H1 (cell line): ENCODE measurements at regions not wholly inside any gene's neighbourhood (a gene's known extent, or its start where the extent isn't known, plus 50 kb on each side); places are given as distances from the start of the nearest gene placed in this dataset.

Experiments used
- CTCF ChIA-PET: fragments of 300-600 bp; sonication (Branson Sonifier 250); formaldehyde crosslinking; loops from one replicate; lab custom pipeline; 2021; ENCODE audit not compliant: partially characterized antibody; lab: Charles Lee
- POLR2A ChIA-PET: fragments of 300-600 bp; sonication (Branson Sonifier 250); formaldehyde crosslinking; loops from one replicate; lab custom pipeline; 2021; ENCODE audit warnings: inconsistent platforms; ENCODE audit not compliant: partially characterized antibody; lab: Charles Lee
- DNase-seq, 2 experiments: peaks; one replicate each; pipeline versions ENCODE4 v3.0.0 to v3.0.0-alpha.2; 2010 to 2022; ENCODE audit warnings: low spot score in 2 of 2, low read depth in 1 of 2, mixed read lengths in 1 of 2
- FAIRE-seq: peaks from 2 replicates; lab custom pipeline; 2011; peaks lifted over from hg19 to GRCh38; lab: Jason Lieb, UNC
- H2AFZ ChIP-seq: 2 replicates; pipeline ENCODE4 v1.8.1; 2012; ENCODE audit warnings: low read length, inconsistent platforms
- H2AK5ac ChIP-seq: 2 replicates; pipeline ENCODE4 v1.6.1; 2013; ENCODE audit warnings: low read depth, low read length
- H2BK120ac ChIP-seq: replicated peaks from 2 replicates; pipeline ENCODE3; 2013; ENCODE audit warnings: low read depth, low read length, inconsistent platforms
- H2BK12ac ChIP-seq: 2 replicates; pipeline ENCODE4 v1.6.1; 2013; ENCODE audit warnings: low read depth, low read length
- H2BK15ac ChIP-seq: 2 replicates; pipeline ENCODE4 v1.6.1; 2013; ENCODE audit warnings: low read length
- H2BK20ac ChIP-seq: 2 replicates; pipeline ENCODE4 v1.6.1; 2013; ENCODE audit warnings: low read length
- H2BK5ac ChIP-seq: 2 replicates; pipeline ENCODE4 v1.6.1; 2013; ENCODE audit warnings: low read depth, low read length
- H3K14ac ChIP-seq: 2 replicates; pipeline ENCODE4 v1.6.1; 2013; ENCODE audit warnings: inconsistent platforms; ENCODE audit not compliant: insufficient read length
- H3K18ac ChIP-seq: 2 replicates; pipeline ENCODE4 v1.6.1; 2013; ENCODE audit warnings: low read length; ENCODE audit errors: extremely low read depth
- H3K23ac ChIP-seq: 2 replicates; pipeline ENCODE4 v1.6.1; 2013; ENCODE audit warnings: inconsistent platforms; ENCODE audit not compliant: insufficient read length
- H3K23me2 ChIP-seq: 2 replicates; pipeline ENCODE4 v1.6.1; 2013; ENCODE audit warnings: low read depth, low read length
- H3K27ac ChIP-seq: 2 replicates; pipeline ENCODE4 v1.6.1; 2011; ENCODE audit warnings: low read depth, low read length, inconsistent platforms
- H3K27me3 ChIP-seq, 4 experiments: replicated peaks in 1 of 4; 1 replicate in 1 of 4; 2 replicates in 3 of 4; pipeline versions ENCODE4 v1.6.1 to v1.8.1; 2011 to 2013; ENCODE audit warnings: low read length in 3 of 4, mild to moderate bottlenecking in 3 of 4, inconsistent platforms in 2 of 4, mixed read lengths in 2 of 4, moderate library complexity in 1 of 4; ENCODE audit not compliant: control insufficient read depth in 3 of 4, insufficient read depth in 3 of 4; ENCODE audit errors: extremely low read depth in 1 of 4
- H3K36me3 ChIP-seq, 4 experiments: 2 replicates each; pipeline versions ENCODE4 v1.6.1 to v1.8.1; 2011 to 2013; ENCODE audit warnings: mild to moderate bottlenecking in 4 of 4, low read length in 3 of 4, moderate library complexity in 2 of 4, control low read depth in 1 of 4, inconsistent platforms in 1 of 4; ENCODE audit not compliant: insufficient read depth in 4 of 4, control insufficient read depth in 2 of 4
- H3K4ac ChIP-seq: replicated peaks from 2 replicates; pipeline ENCODE3; 2013; ENCODE audit warnings: low read length, low read depth, mixed read lengths, inconsistent platforms; ENCODE audit not compliant: insufficient read length
- H3K4me1 ChIP-seq, 4 experiments: replicated peaks in 1 of 4; 1 replicate in 1 of 4; 2 replicates in 3 of 4; pipeline versions ENCODE4 v1.6.1 to v1.8.1; 2011 to 2013; ENCODE audit warnings: low read length in 3 of 4, inconsistent platforms in 2 of 4, mixed read lengths in 1 of 4; ENCODE audit not compliant: insufficient read depth in 4 of 4, control insufficient read depth in 3 of 4
- H3K4me2 ChIP-seq, 2 experiments: 2 replicates each; pipeline versions ENCODE4 v1.6.1 to v1.8.1; 2011 to 2013; ENCODE audit warnings: low read depth in 2 of 2, low read length in 2 of 2, control low read depth in 1 of 2, inconsistent platforms in 1 of 2, mild to moderate bottlenecking in 1 of 2; ENCODE audit not compliant: insufficient read depth in 1 of 2
- H3K4me3 ChIP-seq, 4 experiments: fragments of 200-600, 300-600 bp in 1 of 4; sonication (generic), shearing (Covaris generic), sonication (Bioruptor Twin) in 1 of 4; 2 replicates each; pipeline versions ENCODE4 v1.5.1 to v1.8.1; 2011 to 2016; ENCODE audit warnings: low read length in 4 of 4, low read depth in 3 of 4, control low read depth in 2 of 4, inconsistent platforms in 2 of 4, mild to moderate bottlenecking in 2 of 4, mixed read lengths in 1 of 4, moderate library complexity in 1 of 4; ENCODE audit not compliant: insufficient read depth in 2 of 4; ENCODE audit errors: extremely low read depth in 1 of 4
- H3K56ac ChIP-seq: replicated peaks from 2 replicates; pipeline ENCODE3; 2013; ENCODE audit warnings: low read depth, mild to moderate bottlenecking, mixed read lengths, low read length, inconsistent platforms; ENCODE audit not compliant: insufficient read length
- H3K79me1 ChIP-seq: 2 replicates; pipeline ENCODE4 v1.6.1; 2013; ENCODE audit warnings: low read depth, low read length, control low read depth
- H3K79me2 ChIP-seq, 2 experiments: 2 replicates each; pipeline versions ENCODE4 v1.6.1 to v1.8.1; 2012 to 2013; ENCODE audit warnings: low read length in 2 of 2, mild to moderate bottlenecking in 2 of 2, inconsistent platforms in 1 of 2; ENCODE audit not compliant: insufficient read depth in 2 of 2, control insufficient read depth in 1 of 2
- H3K9ac ChIP-seq, 4 experiments: replicated peaks in 1 of 4; 1 replicate in 1 of 4; 2 replicates in 3 of 4; pipeline versions ENCODE4 v1.6.1 to v1.8.1; 2011 to 2013; ENCODE audit warnings: low read depth in 3 of 4, low read length in 3 of 4, control low read depth in 2 of 4, mild to moderate bottlenecking in 2 of 4, moderate library complexity in 2 of 4, inconsistent platforms in 1 of 4; ENCODE audit errors: extremely low read depth in 1 of 4
- H3K9me3 ChIP-seq, 2 experiments: 2 replicates each; pipeline versions ENCODE4 v1.6.1 to v1.8.1; 2012 to 2013; ENCODE audit warnings: mild to moderate bottlenecking in 2 of 2, moderate library complexity in 2 of 2, control low read depth in 1 of 2, inconsistent platforms in 1 of 2, low read depth in 1 of 2, low read length in 1 of 2, mixed read lengths in 1 of 2; ENCODE audit not compliant: insufficient read depth in 2 of 2
- H4K20me1 ChIP-seq, 2 experiments: replicated peaks in 1 of 2; 2 replicates each; pipeline versions ENCODE3 to v1.8.1; 2011 to 2013; ENCODE audit warnings: inconsistent platforms in 2 of 2, low read length in 2 of 2, mild to moderate bottlenecking in 1 of 2; ENCODE audit not compliant: insufficient read depth in 2 of 2, control insufficient read depth in 1 of 2
- H4K5ac ChIP-seq: 2 replicates; pipeline ENCODE4 v1.6.1; 2013; ENCODE audit warnings: low read length, low read depth, mixed read lengths, inconsistent platforms; ENCODE audit not compliant: insufficient read length
- H4K8ac ChIP-seq: 2 replicates; pipeline ENCODE4 v1.8.0; 2013; ENCODE audit warnings: mild to moderate bottlenecking, moderate library complexity, low read length, inconsistent platforms; ENCODE audit not compliant: insufficient read depth; ENCODE audit errors: extremely low read depth
- H4K91ac ChIP-seq: replicated peaks from 2 replicates; pipeline ENCODE3; 2013; ENCODE audit warnings: low read length, mixed read lengths, inconsistent platforms; ENCODE audit not compliant: insufficient read length
- ASH2L ChIP-seq: fragments of 200-600, 300-600 bp; sonication (generic); IDR thresholded peaks from one replicate; pipeline ENCODE4 v1.7.1; 2017; ENCODE audit warnings: low read length
- CBX8 ChIP-seq: fragments of 300-800, 300-1000 bp; sonication (generic); IDR thresholded peaks from 2 replicates; pipeline ENCODE4 v1.7.1; 2016; ENCODE audit warnings: low read depth, low read length, borderline replicate concordance
- CREB1 ChIP-seq: IDR thresholded peaks from 2 replicates; pipeline ENCODE4 v1.6.1; 2012; ENCODE audit warnings: inconsistent platforms
- EZH2 ChIP-seq: fragments of 200-600 bp; sonication (generic); IDR thresholded peaks from 2 replicates; pipeline ENCODE4 v1.7.1; 2012; ENCODE audit warnings: low read depth, mild to moderate bottlenecking, moderate library complexity, low read length, inconsistent platforms; ENCODE audit not compliant: severe bottlenecking
- JUN ChIP-seq: IDR thresholded peaks from 2 replicates; pipeline ENCODE4 v1.6.1; 2011; ENCODE audit warnings: low read depth, mild to moderate bottlenecking, improper control_type of control experiment, low read length
- KDM4A ChIP-seq: IDR thresholded peaks from one replicate; pipeline ENCODE4 v1.7.1; 2012; ENCODE audit warnings: low read depth, mild to moderate bottlenecking, moderate library complexity, low read length, inconsistent platforms; ENCODE audit not compliant: severe bottlenecking
- KDM5A ChIP-seq: fragments of 200-600 bp; IDR thresholded peaks from 2 replicates; pipeline ENCODE4 v1.7.1; 2012; ENCODE audit warnings: mild to moderate bottlenecking, low read length, inconsistent platforms, mixed read lengths
- RBBP5 ChIP-seq: IDR thresholded peaks from 2 replicates; pipeline ENCODE4 v1.7.1; 2012; ENCODE audit warnings: low read depth, mild to moderate bottlenecking, inconsistent platforms, low read length, moderate library complexity, borderline replicate concordance
- TAF1 ChIP-seq: IDR thresholded peaks from 2 replicates; pipeline ENCODE4 v1.6.1; 2011; ENCODE audit warnings: mild to moderate bottlenecking, low read depth, low read length
- TF ChIP-seq, protein P1 (sequence below): IDR thresholded peaks from 2 replicates; pipeline ENCODE4 v1.6.1; 2011; ENCODE audit warnings: low read length, improper control_type of control experiment

DNA sequence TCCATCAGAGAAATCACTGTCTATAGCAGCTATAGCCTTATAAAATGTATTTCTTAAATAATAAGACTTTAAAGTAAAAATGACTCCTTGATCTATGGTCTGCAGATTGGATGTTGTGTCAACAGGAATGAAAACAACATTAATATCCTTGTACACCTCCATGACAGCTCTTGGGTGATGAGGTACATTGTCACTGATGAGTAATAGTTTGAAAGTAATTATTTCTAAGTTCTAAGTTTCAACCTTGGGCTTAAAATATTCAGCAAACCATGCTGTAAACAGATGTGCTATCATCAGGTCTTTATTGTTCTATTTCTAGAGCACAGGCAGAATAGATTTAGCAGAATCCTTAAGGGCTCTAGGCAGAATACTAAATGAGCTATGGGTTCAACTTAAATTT is 568.2 kb upstream of the BCHE start:
- no peak for DNase-seq
- Histone ChIP-seq H3K23me2 (no peaks in the 10 kb centered on the region), H3K27me3 (peaks cover 0 to 2% (median 0%) of the 10 kb centered on the region in 4 experiments; a peak in 1 of 7 replicates), H3K4me1 (no peaks in the 10 kb centered on the region), H2AFZ (no peak overlapping the region), H3K23ac (no peak overlapping the region), H4K91ac (no peak overlapping the region), H2BK12ac (no peak overlapping the region), H2AK5ac (no peak overlapping the region), H4K20me1 (no peaks in the 10 kb centered on the region), H3K14ac (no peak overlapping the region), H2BK15ac (no peak overlapping the region), H2BK5ac (no peak overlapping the region), H3K36me3 (no peaks in the 10 kb centered on the region), H3K79me2 (no peaks in the 10 kb centered on the region), H3K9ac (no peak overlapping the region), H3K4me2 (no peak overlapping the region), H3K4me3 (no peak overlapping the region), H3K4ac (no peak overlapping the region), H3K56ac (no peak overlapping the region), H3K27ac (no peak overlapping the region), H4K5ac (no peak overlapping the region), H3K9me3 (no peaks in the 10 kb centered on the region), H2BK120ac (no peak overlapping the region), H2BK20ac (no peak overlapping the region), H3K18ac (no peak overlapping the region), H3K79me1 (no peaks in the 10 kb centered on the region), H4K8ac (no peak overlapping the region)
- POLR2A ChIA-PET = no interaction called here
- no peak for FAIRE-seq
- CTCF ChIA-PET = interaction anchor here (0.7 to 0.9 kb wide), 2 partner anchors 11 to 18 kb away, joined by 3 read pairs; no protein-coding TSS in a partner anchor
- TF ChIP-seq CREB1 = no peak
- no peak for TF ChIP-seq KDM5A
- TF ChIP-seq KDM4A = no peak
- no peak for TF ChIP-seq ASH2L
- no peak for TF ChIP-seq RBBP5
- TF ChIP-seq TAF1 = no peak
- TF ChIP-seq CBX8 = no peak
- TF ChIP-seq, protein P1, sequence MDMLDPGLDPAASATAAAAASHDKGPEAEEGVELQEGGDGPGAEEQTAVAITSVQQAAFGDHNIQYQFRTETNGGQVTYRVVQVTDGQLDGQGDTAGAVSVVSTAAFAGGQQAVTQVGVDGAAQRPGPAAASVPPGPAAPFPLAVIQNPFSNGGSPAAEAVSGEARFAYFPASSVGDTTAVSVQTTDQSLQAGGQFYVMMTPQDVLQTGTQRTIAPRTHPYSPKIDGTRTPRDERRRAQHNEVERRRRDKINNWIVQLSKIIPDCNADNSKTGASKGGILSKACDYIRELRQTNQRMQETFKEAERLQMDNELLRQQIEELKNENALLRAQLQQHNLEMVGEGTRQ = no peak
- no peak for TF ChIP-seq EZH2
- no peak for TF ChIP-seq JUN
